Omental fat pad (tissue), 3 donors: ENCODE measurements at regions not wholly inside any gene's neighbourhood (a gene's known extent, or its start where the extent isn't known, plus 50 kb on each side); places are given as distances from the start of the nearest gene placed in this dataset.

Source experiments
- ATAC-seq: fragments of 150-250 bp; one replicate; pipeline ENCODE4 v1.9.1; 2016; ENCODE audit warnings: mild to moderate bottlenecking, moderate library complexity; ENCODE audit not compliant: low FRiP score
- DNase-seq: peaks from one replicate; pipeline ENCODE4 v3.0.0-alpha.2; 2019; ENCODE audit warnings: low spot score
- TF ChIP-seq, protein P1 (sequence below), 3 donors: fragments of 450-650 bp; IDR thresholded peaks; one replicate each; pipeline ENCODE4 v1.5.1; 2016 to 2017; ENCODE audit warnings: antibody characterized with exemption in 3 of 3, mild to moderate bottlenecking in 3 of 3, moderate library complexity in 2 of 3

DNA sequence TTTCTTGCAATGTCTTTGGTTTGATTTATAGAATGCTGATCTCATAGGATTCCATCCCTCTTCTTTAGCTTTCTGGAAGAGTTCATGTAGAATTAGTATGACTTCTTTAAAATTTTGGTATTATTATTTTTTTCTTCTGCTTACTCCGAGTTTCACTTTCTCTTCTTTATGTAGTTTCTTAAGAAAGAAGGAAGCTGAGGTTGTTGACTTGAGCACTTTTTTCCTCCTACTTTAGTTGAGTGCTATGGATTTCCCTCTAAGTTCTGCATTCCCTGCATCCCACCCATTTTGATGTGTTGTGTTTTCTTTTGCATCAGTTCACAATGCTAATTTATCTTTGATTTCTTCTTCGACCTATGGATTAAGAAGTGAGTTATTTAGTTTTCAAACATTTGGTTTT is 78.9 kb upstream of the SPRED2 start:
- TF ChIP-seq, protein P1, sequence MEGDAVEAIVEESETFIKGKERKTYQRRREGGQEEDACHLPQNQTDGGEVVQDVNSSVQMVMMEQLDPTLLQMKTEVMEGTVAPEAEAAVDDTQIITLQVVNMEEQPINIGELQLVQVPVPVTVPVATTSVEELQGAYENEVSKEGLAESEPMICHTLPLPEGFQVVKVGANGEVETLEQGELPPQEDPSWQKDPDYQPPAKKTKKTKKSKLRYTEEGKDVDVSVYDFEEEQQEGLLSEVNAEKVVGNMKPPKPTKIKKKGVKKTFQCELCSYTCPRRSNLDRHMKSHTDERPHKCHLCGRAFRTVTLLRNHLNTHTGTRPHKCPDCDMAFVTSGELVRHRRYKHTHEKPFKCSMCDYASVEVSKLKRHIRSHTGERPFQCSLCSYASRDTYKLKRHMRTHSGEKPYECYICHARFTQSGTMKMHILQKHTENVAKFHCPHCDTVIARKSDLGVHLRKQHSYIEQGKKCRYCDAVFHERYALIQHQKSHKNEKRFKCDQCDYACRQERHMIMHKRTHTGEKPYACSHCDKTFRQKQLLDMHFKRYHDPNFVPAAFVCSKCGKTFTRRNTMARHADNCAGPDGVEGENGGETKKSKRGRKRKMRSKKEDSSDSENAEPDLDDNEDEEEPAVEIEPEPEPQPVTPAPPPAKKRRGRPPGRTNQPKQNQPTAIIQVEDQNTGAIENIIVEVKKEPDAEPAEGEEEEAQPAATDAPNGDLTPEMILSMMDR (IDR thresholded peaks at IDR 0.05) = no peak
- ATAC-seq (no peak), DNase-seq (no peak)

DNA sequence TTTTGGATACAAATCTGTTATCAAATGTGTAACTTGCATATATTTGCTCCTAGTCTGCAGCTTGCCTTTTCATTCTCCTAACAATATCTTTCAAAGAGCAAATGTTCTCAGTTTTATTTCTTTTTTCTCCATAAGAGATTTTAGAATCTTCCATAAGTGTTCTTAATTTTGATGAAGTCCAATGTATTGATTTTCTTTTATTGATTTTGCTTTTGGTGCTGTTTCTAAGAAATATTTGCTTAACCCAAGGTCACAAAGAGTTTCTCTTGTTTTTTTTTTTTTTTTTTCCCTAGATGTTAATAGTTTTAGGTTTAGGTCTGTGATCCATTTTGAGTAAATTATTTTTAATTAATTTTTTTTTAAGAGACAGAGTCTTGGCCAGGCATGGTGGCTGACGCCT is 75.8 kb upstream of the SPRED2 start:
- DNase-seq = no peak

DNA sequence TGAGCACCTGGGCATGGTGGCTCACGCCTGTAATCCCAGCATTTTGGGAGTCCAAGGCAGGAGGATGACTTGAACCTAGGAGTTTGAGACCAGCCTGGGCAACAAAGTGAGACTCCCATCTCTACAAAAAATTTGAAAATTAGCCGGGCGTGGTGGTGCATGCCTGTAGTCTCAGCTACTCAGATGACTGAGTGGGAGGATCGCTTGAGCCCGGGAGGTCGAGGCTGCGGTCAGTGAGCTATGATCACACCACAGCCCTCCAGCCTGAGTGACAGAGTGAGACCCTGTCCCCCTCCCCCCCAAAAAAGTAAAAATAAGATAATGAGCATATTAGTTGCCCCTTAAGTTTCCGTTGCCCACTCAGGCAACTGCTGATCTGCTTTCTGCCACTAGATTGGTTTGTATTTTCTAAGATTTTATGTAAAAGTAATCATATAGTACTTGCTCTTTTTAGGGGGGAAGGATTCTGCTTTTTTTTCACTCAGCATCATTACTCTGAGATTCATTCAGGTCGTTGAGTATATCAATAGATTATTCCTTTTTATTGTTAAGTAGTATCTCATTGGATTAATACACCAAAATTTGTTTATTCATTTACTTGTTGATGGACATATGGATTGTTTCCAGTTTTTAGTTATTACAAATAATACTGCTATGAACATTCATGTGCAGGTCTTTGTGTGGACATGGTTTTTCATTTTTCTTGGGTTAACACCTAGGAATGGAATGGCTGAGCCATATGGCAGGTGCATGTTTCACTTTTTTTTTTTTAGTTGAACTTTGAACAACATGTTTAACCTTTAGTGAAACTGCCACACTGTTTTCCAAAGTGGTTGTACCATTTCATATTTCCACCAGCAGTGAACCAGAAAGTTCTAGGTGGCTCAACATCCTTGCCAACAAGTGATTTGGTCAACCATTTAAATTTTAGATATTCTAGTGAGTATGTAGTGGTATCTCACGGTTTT is 75.0 kb upstream of the SPRED2 start:
- ATAC-seq (no peak), DNase-seq (no peak)
- TF ChIP-seq, protein P1 (IDR thresholded peaks at IDR 0.05) = no peak

More for the DNA sequence above, 75.8 kb upstream of the SPRED2 start:
- TF ChIP-seq, protein P1 (IDR thresholded peaks at IDR 0.05) = no peak
- ATAC-seq = no peak

DNA sequence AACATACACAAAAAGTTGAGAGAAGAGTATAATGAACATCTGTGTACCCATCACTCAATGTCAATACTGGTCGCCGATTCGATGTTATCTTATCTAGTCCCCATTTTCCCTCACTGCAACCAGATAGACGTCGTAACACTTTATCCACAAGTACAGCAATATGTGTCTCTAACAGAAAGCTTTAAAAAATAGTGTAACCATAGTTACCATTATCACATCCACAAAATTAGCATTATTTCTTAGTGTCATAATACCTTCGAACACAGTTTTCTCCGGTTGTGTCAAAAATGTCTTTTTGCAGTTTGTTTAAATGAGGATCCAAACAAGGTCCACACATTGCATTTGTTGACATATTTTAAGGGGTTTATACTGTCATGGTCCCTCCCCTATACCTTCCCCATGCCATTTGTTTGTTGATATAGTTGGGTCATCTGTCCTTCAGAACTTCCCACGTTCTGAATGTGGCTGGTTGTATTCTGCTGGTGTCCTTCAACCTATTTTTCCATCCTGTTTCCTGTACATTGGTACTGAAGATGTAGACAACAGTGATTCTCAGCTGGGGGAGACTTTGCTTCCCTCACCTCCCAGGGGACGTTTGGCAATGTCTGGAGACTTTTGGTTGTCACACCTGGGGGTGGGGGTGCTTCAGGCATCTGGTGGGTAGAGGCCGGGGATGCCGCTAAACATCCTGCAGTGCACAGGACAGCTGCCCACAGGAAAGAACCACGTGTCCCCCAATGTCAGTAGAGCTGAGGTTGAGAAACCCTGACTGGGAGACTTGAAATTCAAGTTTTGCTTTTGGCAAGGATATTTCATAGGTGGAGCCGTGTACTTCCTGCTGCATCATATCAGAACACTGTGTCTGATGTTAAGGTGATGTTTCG is 72.7 kb upstream of the SPRED2 start:
- ATAC-seq = no peak
- no peak for DNase-seq
- TF ChIP-seq, protein P1 (IDR thresholded peaks at IDR 0.05) = no peak

DNA sequence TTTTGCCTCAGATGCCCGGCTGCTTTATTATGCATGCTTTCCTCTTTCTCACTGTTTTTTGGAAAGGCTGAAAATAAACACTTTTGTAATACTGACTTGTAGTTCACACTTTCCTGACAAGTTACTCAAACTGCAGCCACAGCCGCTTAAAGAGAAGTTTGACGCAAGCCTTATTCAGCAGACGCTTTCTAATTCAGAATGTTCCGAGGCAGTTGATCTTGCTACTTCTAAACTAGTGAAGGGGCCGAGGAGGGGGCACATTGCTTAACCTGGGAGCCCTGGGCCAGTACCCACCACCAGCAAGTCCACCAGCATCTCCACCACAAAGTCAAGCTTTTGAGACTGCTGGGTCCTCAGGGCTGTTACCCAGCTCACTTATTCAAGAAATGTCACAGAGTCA is 71.8 kb upstream of the SPRED2 start:
- no peak for ATAC-seq
- TF ChIP-seq, protein P1 (IDR thresholded peaks at IDR 0.05) = no peak

DNA sequence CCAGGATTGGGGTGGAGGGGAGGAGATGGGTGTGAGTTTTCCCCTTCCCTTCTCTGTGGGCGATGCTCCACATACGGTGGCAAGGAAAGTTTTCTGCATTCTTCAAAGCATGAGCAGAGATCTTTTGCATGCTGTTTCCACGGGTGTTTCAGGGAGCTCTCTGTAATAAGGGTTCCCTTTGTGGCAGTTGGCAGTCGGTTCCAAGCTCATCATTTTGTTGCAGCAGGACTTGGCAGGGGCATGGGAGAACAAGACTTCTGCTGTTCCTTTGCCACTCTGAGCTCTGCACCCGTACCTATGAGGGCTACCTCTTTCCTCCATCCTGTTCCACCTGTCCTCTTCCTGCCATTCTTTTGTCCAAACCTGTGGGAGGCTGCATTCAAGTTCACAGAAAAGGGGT is 71.3 kb upstream of the SPRED2 start:
- DNase-seq (no peak), ATAC-seq (no peak)
- TF ChIP-seq, protein P1 (IDR thresholded peaks at IDR 0.05) = no peak

More for the DNA sequence above, 71.8 kb upstream of the SPRED2 start:
- DNase-seq = no peak
